ENCODE measurements at regions not wholly inside any gene's neighbourhood (a gene's known extent, or its start where the extent isn't known, plus 50 kb on each side); places are given as distances from the start of the nearest gene placed in this dataset.
"Not testable (repeated sequence)": the region's sequence is repeated elsewhere in the genome, so short reads cannot be mapped to it uniquely, and the experiment has no call there.

GRCh38 chr5:57382655-57383054 is 100.0 kb downstream of the ACTBL2 start:
- ATAC-seq (ENCODE audit: low FRiP score) = no peak
- TF ChIP-seq CTCF (IDR thresholded peaks at IDR 0.05) = no peak
- no peak for DNase-seq (ENCODE audit: low spot score)

- DNase-seq (ENCODE audit: low spot score) (no peak), ATAC-seq (ENCODE audit: low FRiP score) (no peak)
These were observed 112.2 kb downstream of the ACTBL2 start for GRCh38 chr5:57370376-57370775.

GRCh38 chr5:57368010-57368409 is 114.6 kb downstream of the ACTBL2 start:
- no peak for TF ChIP-seq CTCF (IDR thresholded peaks at IDR 0.05)
- DNase-seq (ENCODE audit: low spot score) (no peak), ATAC-seq (ENCODE audit: low FRiP score) (no peak)

More at GRCh38 chr5:57370376-57370775, 112.2 kb downstream of the ACTBL2 start:
- TF ChIP-seq CTCF (IDR thresholded peaks at IDR 0.05) = no peak

GRCh38 chr5:57366744-57367143 is 115.9 kb downstream of the ACTBL2 start:
- no peak for TF ChIP-seq CTCF (IDR thresholded peaks at IDR 0.05)
- no peak for ATAC-seq (ENCODE audit: low FRiP score)
- no peak for DNase-seq (ENCODE audit: low spot score)

- no peak for TF ChIP-seq CTCF (IDR thresholded peaks at IDR 0.05)
- DNase-seq (ENCODE audit: low spot score) (no peak), ATAC-seq (ENCODE audit: low FRiP score) (no peak)
These were observed 119.7 kb downstream of the ACTBL2 start for GRCh38 chr5:57362951-57363350.

- ATAC-seq (ENCODE audit: low FRiP score) (no peak), DNase-seq (ENCODE audit: low spot score) (no peak)
- no peak for TF ChIP-seq CTCF (IDR thresholded peaks at IDR 0.05)
These were observed 121.7 kb downstream of the ACTBL2 start for GRCh38 chr5:57360871-57361270.

GRCh38 chr5:57358796-57359592 is 123.6 kb downstream of the ACTBL2 start:
- DNase-seq (ENCODE audit: low spot score) (no peak), ATAC-seq (ENCODE audit: low FRiP score) (no peak)
- TF ChIP-seq CTCF (IDR thresholded peaks at IDR 0.05) = no peak

- not testable (repeated sequence) for DNase-seq (ENCODE audit: low spot score); ATAC-seq (ENCODE audit: low FRiP score)
These were observed 125.8 kb downstream of the ACTBL2 start for GRCh38 chr5:57356850-57357249.
